ENCODE measurements at regions not wholly inside any gene's neighbourhood (a gene's known extent, or its start where the extent isn't known, plus 50 kb on each side); places are given as distances from the start of the nearest gene placed in this dataset.

DNA sequence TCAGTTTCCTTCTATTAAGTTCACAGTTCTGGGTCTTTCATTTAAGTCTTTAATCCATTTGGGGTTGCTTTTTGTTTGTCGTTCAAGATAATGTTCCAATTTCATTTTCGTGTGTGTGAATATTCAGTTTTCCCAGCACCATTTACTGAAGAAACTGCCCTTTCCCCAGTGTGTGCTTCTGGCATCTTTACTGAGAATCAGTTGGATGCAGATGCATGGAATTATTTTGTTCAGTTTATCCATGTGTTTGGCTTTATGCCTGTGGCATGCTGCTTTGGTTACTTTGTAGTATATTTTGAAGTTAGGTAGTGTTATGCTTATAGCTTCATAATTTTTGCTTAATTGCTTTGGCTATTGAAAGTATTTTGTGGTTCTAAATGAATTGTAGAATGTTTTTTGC is 163.8 kb upstream of the HDX start:
- no peaks in the 10 kb centered on the region for H3K9me3 ChIP-seq (replicated peaks in 1 of 2; ENCODE audit: control insufficient read depth in 1 of 2, insufficient read depth in 1 of 2, low read length in 2 of 2)
- H3K9ac ChIP-seq (ENCODE audit: insufficient read depth, low read length, poor library complexity, severe bottlenecking), result no peak overlapping the region
- H3K27me3 ChIP-seq (ENCODE audit: control insufficient read depth in 2 of 2, insufficient read depth in 2 of 2, low read length in 2 of 2), result no peaks in the 10 kb centered on the region
- TF ChIP-seq, protein P1, sequence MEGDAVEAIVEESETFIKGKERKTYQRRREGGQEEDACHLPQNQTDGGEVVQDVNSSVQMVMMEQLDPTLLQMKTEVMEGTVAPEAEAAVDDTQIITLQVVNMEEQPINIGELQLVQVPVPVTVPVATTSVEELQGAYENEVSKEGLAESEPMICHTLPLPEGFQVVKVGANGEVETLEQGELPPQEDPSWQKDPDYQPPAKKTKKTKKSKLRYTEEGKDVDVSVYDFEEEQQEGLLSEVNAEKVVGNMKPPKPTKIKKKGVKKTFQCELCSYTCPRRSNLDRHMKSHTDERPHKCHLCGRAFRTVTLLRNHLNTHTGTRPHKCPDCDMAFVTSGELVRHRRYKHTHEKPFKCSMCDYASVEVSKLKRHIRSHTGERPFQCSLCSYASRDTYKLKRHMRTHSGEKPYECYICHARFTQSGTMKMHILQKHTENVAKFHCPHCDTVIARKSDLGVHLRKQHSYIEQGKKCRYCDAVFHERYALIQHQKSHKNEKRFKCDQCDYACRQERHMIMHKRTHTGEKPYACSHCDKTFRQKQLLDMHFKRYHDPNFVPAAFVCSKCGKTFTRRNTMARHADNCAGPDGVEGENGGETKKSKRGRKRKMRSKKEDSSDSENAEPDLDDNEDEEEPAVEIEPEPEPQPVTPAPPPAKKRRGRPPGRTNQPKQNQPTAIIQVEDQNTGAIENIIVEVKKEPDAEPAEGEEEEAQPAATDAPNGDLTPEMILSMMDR (IDR thresholded peaks at IDR 0.05), result no peak
- no peak for DNase-seq
- H3K4me3 ChIP-seq (replicated peaks in 1 of 3; ENCODE audit: low read depth in 2 of 3, low read length in 3 of 3), result no peak overlapping the region
- intact Hi-C loops (cut with micrococcal nuclease), result no loop called here
- Mint-ChIP-seq H3K9me3 (peaks cover 0 to 5% (median 0%) of the 10 kb centered on the region in 7 donors), H3K27ac (no peak overlapping the region), H3K4me3 (no peak overlapping the region), H3K4me1 (no peaks in the 10 kb centered on the region), H3K27me3 (ENCODE audit: low read depth in 3 of 3) (peaks cover 0 to 1% (median 0%) of the 10 kb centered on the region in 3 donors), H3K36me3 (no peaks in the 10 kb centered on the region)
- H3K79me2 ChIP-seq (ENCODE audit: insufficient read depth, low read length), result no peaks in the 10 kb centered on the region
- H3K36me3 ChIP-seq (replicated peaks in 1 of 2; ENCODE audit: control insufficient read depth in 1 of 2, insufficient read depth in 2 of 2, low read length in 2 of 2), result no peaks in the 10 kb centered on the region
- no peak overlapping the region for H3K27ac ChIP-seq (ENCODE audit: low read depth in 1 of 2, low read length in 2 of 2)
- H3K4me1 ChIP-seq (ENCODE audit: control insufficient read depth in 1 of 2, insufficient read depth in 2 of 2, low read length in 2 of 2), result no peaks in the 10 kb centered on the region
- H2AFZ ChIP-seq (ENCODE audit: insufficient read depth, low read depth, low read length, poor library complexity, severe bottlenecking), result no peak overlapping the region
- H4K20me1 ChIP-seq (ENCODE audit: insufficient read depth, low read length), result no peaks in the 10 kb centered on the region
- H3K4me2 ChIP-seq (replicated peaks; ENCODE audit: extremely low read depth, low read length, poor library complexity, severe bottlenecking), result no peak overlapping the region
- WGBS (ENCODE audit: insufficient coverage), result no CpG with 5 or more reads among the region's 2 CpGs

DNA sequence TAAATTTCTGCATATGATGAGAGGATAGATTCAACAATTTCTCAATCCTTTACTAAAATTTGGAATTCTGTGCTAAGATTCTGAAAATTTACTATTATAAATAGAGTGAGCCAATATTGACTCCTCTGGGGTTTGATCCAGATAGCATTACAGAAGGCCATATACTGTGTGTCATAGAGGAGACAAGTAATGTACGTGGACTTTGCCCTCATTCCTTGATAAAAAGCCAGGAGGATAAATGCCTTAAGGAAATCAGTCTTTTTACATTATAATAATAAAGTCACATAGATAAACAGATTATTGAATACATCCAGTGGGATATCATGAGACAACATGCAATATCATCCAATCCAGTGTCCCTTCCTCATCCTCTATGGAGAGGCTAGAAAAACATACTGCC is 188.0 kb upstream of the HDX start:
- H3K36me3 ChIP-seq (replicated peaks in 1 of 2; ENCODE audit: control insufficient read depth in 1 of 2, insufficient read depth in 2 of 2, low read length in 2 of 2), result no peaks in the 10 kb centered on the region
- no peaks in the 10 kb centered on the region for H3K9me3 ChIP-seq (replicated peaks in 1 of 2; ENCODE audit: control insufficient read depth in 1 of 2, insufficient read depth in 1 of 2, low read length in 2 of 2)
- no peaks in the 10 kb centered on the region for H4K20me1 ChIP-seq (ENCODE audit: insufficient read depth, low read length)
- intact Hi-C loops (cut with micrococcal nuclease), result no loop called here
- H3K27ac ChIP-seq (ENCODE audit: low read depth in 1 of 2, low read length in 2 of 2), result no peak overlapping the region
- H3K9ac ChIP-seq (ENCODE audit: insufficient read depth, low read length, poor library complexity, severe bottlenecking), result no peak overlapping the region
- no peaks in the 10 kb centered on the region for H3K27me3 Mint-ChIP-seq (ENCODE audit: low read depth in 3 of 3)
- H2AFZ ChIP-seq (ENCODE audit: insufficient read depth, low read depth, low read length, poor library complexity, severe bottlenecking), result no peak overlapping the region
- no peaks in the 10 kb centered on the region for H3K79me2 ChIP-seq (ENCODE audit: insufficient read depth, low read length)
- no peaks in the 10 kb centered on the region for H3K4me1 ChIP-seq (ENCODE audit: control insufficient read depth in 1 of 2, insufficient read depth in 2 of 2, low read length in 2 of 2)
- H3K4me3 ChIP-seq (replicated peaks in 1 of 3; ENCODE audit: low read depth in 2 of 3, low read length in 3 of 3), result no peak overlapping the region
- no peaks in the 10 kb centered on the region for H3K36me3 Mint-ChIP-seq
- peaks cover 12% of the 10 kb centered on the region for H3K4me1 Mint-ChIP-seq
- no peak overlapping the region for H3K4me3 Mint-ChIP-seq
- no peak overlapping the region for H3K27ac Mint-ChIP-seq
- H3K27me3 ChIP-seq (ENCODE audit: control insufficient read depth in 2 of 2, insufficient read depth in 2 of 2, low read length in 2 of 2), result no peaks in the 10 kb centered on the region
- DNase-seq, result no peak
- H3K4me2 ChIP-seq (replicated peaks; ENCODE audit: extremely low read depth, low read length, poor library complexity, severe bottlenecking), result no peak overlapping the region
- WGBS (ENCODE audit: insufficient coverage), result no CpG with 5 or more reads among the region's 1 CpG
- TF ChIP-seq, protein P1 (IDR thresholded peaks at IDR 0.05), result no peak
- peaks cover 0 to 6% (median 3%) of the 10 kb centered on the region in 7 donors for H3K9me3 Mint-ChIP-seq

All from CD14-positive monocyte (primary cell).